Common myeloid progenitor, CD34-positive (primary cell): ENCODE measurements at regions not wholly inside any gene's neighbourhood (a gene's known extent, or its start where the extent isn't known, plus 50 kb on each side); places are given as distances from the start of the nearest gene placed in this dataset.
A peak's percentile ranks its signal among the peaks of the same experiment; 100 is the strongest.

Experiments used
- CTCF ChIA-PET: fragments of 350-600 bp; sonication (Branson Sonifier 250); formaldehyde crosslinking; loops from one replicate; lab custom pipeline; 2021; ENCODE audit warnings: antibody characterized with exemption; lab: Charles Lee
- POLR2A ChIA-PET: fragments of 350-600 bp; sonication (Branson Sonifier 250); formaldehyde crosslinking; loops from one replicate; lab custom pipeline; 2021; ENCODE audit warnings: antibody characterized with exemption; lab: Charles Lee
- DNase-seq, 3 donors: peaks; one replicate each; pipeline versions ENCODE4 v3.0.0 to v3.0.0-alpha.2; 2013
- H3K27ac ChIP-seq, 2 experiments: 1 replicate in 1 of 2; 2 replicates in 1 of 2; pipeline ENCODE4 v1.7.0; 2013; ENCODE audit warnings: inconsistent platforms in 2 of 2, low read length in 2 of 2, mild to moderate bottlenecking in 2 of 2, low read depth in 1 of 2, moderate library complexity in 1 of 2; ENCODE audit not compliant: severe bottlenecking in 2 of 2, insufficient read depth in 1 of 2, poor library complexity in 1 of 2
- H3K27me3 ChIP-seq, 5 experiments: replicated peaks in 2 of 5; 1 replicate in 3 of 5; 2 replicates in 2 of 5; pipeline versions ENCODE4 v1.6.1 to v1.7.0; 2013; ENCODE audit warnings: low read length in 4 of 5, mild to moderate bottlenecking in 2 of 5, moderate library complexity in 2 of 5, inconsistent platforms in 1 of 5; ENCODE audit not compliant: insufficient read depth in 5 of 5, control insufficient read depth in 4 of 5
- H3K36me3 ChIP-seq, 4 experiments: 1 replicate in 2 of 4; 2 replicates in 2 of 4; pipeline versions ENCODE4 v1.6.1 to v1.7.0; 2013; ENCODE audit warnings: low read length in 3 of 4, control low read depth in 1 of 4, mild to moderate bottlenecking in 1 of 4; ENCODE audit not compliant: control insufficient read depth in 4 of 4, insufficient read depth in 4 of 4
- H3K4me1 ChIP-seq, 4 experiments: 1 replicate in 3 of 4; 2 replicates in 1 of 4; pipeline versions ENCODE4 v1.6.1 to v1.7.1; 2013; ENCODE audit warnings: low read length in 3 of 4, mild to moderate bottlenecking in 3 of 4, control low read depth in 1 of 4, inconsistent platforms in 1 of 4, moderate library complexity in 1 of 4; ENCODE audit not compliant: control insufficient read depth in 4 of 4, insufficient read depth in 4 of 4; ENCODE audit errors: control extremely low read depth in 1 of 4
- H3K4me3 ChIP-seq, 7 experiments: 1 replicate in 4 of 7; 2 replicates in 3 of 7; pipeline versions ENCODE4 v1.5.1 to v1.7.0; 2013; ENCODE audit warnings: mild to moderate bottlenecking in 7 of 7, low read length in 6 of 7, moderate library complexity in 6 of 7, inconsistent platforms in 2 of 7, low read depth in 2 of 7, control low read depth in 1 of 7; ENCODE audit not compliant: insufficient read depth in 4 of 7, control insufficient read depth in 1 of 7; ENCODE audit errors: extremely low read depth in 1 of 7
- H3K9me3 ChIP-seq, 5 experiments: 1 replicate in 4 of 5; 2 replicates in 1 of 5; pipeline versions ENCODE4 v1.6.1 to v1.7.1; 2013; ENCODE audit warnings: low read length in 4 of 5, mild to moderate bottlenecking in 2 of 5, inconsistent platforms in 1 of 5, low read depth in 1 of 5, moderate library complexity in 1 of 5; ENCODE audit not compliant: control insufficient read depth in 4 of 5, insufficient read depth in 2 of 5; ENCODE audit errors: control extremely low read depth in 1 of 5
- WGBS: methylation state at CpG from one replicate; pipeline ENCODE4 v1.1.5; 2013; ENCODE audit not compliant: insufficient coverage; 5-methylcytosine and 5-hydroxymethylcytosine counted together

- DNase-seq = no peak
- Histone ChIP-seq H3K27me3 (peaks cover 2 to 22% (median 4%) of the 10 kb centered on the region in 5 experiments), H3K9me3 (no peaks in the 10 kb centered on the region), H3K4me3 (no peak overlapping the region), H3K4me1 (peaks cover 0 to 11% (median 3%) of the 10 kb centered on the region in 4 experiments), H3K36me3 (no peaks in the 10 kb centered on the region), H3K27ac (no peak overlapping the region)
- CTCF ChIA-PET = interaction anchor here (0.7 to 9.6 kb wide), 15 partner anchors 10 to 785 kb away, joined by 3 to 83 read pairs (median 4); no protein-coding TSS in a partner anchor
- POLR2A ChIA-PET = no interaction called here
- 63% methylated on average over 6 of the region's 6 CpGs for WGBS
Measured at GRCh38 chr11:19559746-19560145, 152.9 kb upstream of the NAV2 start.

DNA sequence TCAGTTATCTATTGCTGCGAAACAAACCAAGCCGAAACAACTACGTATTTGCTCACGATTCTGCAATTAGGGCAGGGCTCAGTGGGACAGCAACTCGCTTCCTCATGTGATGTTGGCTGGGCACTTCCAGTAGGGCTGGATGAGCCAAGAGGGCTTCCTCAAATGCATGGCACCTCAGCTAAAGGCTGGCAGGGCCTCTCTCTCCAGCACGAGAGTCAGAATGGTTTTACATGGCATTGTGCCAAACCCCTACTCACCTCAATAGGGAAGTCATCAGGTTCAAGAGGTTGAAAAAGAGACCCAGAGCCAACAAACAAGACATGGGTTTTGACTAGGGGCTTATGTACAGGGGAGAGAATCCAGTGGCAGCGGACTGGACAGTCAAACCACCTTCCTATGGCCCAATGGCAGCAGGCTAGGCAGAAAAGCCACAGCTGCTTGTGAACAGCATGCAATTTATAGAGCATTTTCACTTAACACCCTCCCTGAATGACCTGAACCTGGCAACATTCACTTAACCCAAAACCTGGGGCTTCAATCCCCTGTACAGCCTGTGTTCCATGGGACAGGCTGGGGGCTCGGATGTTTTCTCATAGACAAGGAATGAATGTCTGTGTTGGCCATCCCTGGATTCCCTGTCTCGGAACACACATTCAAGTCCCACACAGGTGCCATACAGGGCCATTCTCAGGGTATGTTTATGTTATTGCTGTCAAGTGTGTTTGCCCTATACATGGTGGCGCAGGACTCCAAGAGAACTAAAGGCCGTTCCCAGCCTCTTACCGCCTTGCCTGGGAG is 154.2 kb upstream of the NAV2 start:
- peak; percentile 38 to 84 (median 81) for DNase-seq
- peaks cover 0 to 7% (median 0%) of the 10 kb centered on the region in 4 experiments for H3K4me1 ChIP-seq
- H3K36me3 ChIP-seq = no peaks in the 10 kb centered on the region
- no peak overlapping the region for H3K4me3 ChIP-seq
- ChIA-PET POLR2A (no interaction called here), CTCF (interaction anchor here (0.7 to 9.6 kb wide), 8 partner anchors 9 to 485 kb away, joined by 3 to 136 read pairs (median 6); no protein-coding TSS in a partner anchor)
- no peaks in the 10 kb centered on the region for H3K9me3 ChIP-seq
- H3K27ac ChIP-seq = no peak overlapping the region
- WGBS = 83% methylated on average over 6 of the region's 12 CpGs
- H3K27me3 ChIP-seq = peaks cover 2 to 20% (median 4%) of the 10 kb centered on the region in 5 experiments

- WGBS = 0% methylated on average over 4 of the region's 7 CpGs
- peak; percentile 51 to 73 (median 64) for DNase-seq
- Histone ChIP-seq H3K27me3 (peaks cover 1 to 20% (median 6%) of the 10 kb centered on the region in 5 experiments), H3K4me1 (peaks cover 0 to 7% (median 0%) of the 10 kb centered on the region in 4 experiments), H3K9me3 (no peaks in the 10 kb centered on the region), H3K27ac (no peak overlapping the region), H3K4me3 (no peak overlapping the region), H3K36me3 (no peaks in the 10 kb centered on the region)
- POLR2A ChIA-PET = no interaction called here
- CTCF ChIA-PET = interaction anchor here (0.6 to 9.6 kb wide), 10 partner anchors 10 to 490 kb away, joined by 3 to 136 read pairs (median 4); no protein-coding TSS in a partner anchor
Measured at GRCh38 chr11:19557720-19558140, 154.9 kb upstream of the NAV2 start.

DNA sequence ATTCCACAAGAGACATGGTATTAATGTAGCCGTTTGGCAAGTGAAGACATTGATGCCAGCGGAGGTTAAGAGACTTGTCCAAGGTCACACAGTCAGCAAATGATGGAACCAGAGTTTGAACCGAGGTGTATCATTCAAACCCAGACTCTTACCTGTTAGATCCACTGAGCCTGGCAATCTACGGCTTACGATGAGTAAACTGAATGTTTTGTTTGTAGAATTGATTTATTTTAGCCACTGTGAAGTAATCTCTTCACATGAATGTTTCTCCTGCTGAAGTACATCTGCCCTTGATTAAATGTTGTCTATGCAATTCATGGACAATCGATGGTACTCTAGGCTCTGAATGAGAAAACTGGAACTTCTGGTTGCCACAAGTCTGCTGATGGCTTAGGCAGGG is 155.5 kb upstream of the NAV2 start:
- no peak for DNase-seq
- ChIA-PET CTCF (interaction anchor here (0.6 to 9.6 kb wide), 13 partner anchors 10 to 489 kb away, joined by 3 to 136 read pairs (median 4); no protein-coding TSS in a partner anchor), POLR2A (no interaction called here)
- H3K4me3 ChIP-seq = no peak overlapping the region
- no peaks in the 10 kb centered on the region for H3K36me3 ChIP-seq
- no peaks in the 10 kb centered on the region for H3K9me3 ChIP-seq
- 89% methylated on average over 6 of the region's 6 CpGs for WGBS
- H3K4me1 ChIP-seq = peaks cover 0 to 7% (median 0%) of the 10 kb centered on the region in 4 experiments
- no peak overlapping the region for H3K27ac ChIP-seq
- peaks cover 0 to 20% (median 4%) of the 10 kb centered on the region in 5 experiments for H3K27me3 ChIP-seq

GRCh38 chr11:19555266-19555665 is 157.4 kb upstream of the NAV2 start:
- H3K9me3 ChIP-seq = no peaks in the 10 kb centered on the region
- H3K27ac ChIP-seq = no peak overlapping the region
- ChIA-PET POLR2A (no interaction called here), CTCF (interaction anchor here (0.6 to 9.6 kb wide), 18 partner anchors 9 to 488 kb away, joined by 3 to 136 read pairs (median 3); no protein-coding TSS in a partner anchor)
- 74% methylated on average over 2 of the region's 3 CpGs for WGBS
- H3K36me3 ChIP-seq = no peaks in the 10 kb centered on the region
- DNase-seq = no peak
- no peak overlapping the region for H3K4me3 ChIP-seq
- H3K4me1 ChIP-seq = peaks cover 0 to 7% (median 0%) of the 10 kb centered on the region in 4 experiments
- H3K27me3 ChIP-seq = peaks cover 0 to 15% (median 4%) of the 10 kb centered on the region in 5 experiments

DNA sequence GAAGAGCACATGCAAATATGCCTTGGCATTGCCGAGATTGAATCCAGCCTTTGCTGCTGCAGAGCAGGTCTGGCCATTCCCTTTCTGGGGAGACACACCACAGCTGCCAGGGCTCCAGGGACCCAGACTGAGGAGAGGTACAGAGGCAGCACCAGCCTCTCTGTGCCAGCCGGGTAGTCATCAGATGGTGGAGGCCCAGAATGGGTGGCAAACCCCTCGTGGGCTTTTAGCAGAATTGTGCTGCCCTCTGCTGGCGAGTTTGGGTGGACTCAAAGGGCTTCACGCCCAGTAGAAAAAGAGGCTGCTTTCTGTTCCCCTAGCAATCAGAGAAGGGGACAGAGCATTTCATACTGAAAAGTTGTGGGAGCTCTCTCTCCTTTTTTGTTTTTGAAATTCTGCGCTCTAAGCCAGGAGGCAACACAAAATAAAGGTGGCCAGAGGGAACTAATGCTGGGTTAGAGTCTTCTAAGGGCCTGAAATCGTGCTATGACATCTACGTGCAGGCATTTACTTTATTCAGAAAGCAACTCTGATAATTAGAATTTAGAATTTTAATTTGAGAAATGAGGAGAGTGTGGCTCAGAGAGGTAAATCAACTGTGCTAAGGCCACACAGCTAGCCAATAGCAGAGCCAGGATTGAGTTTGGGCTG is 158.8 kb upstream of the NAV2 start:
- 41% methylated on average over 7 of the region's 8 CpGs for WGBS
- Histone ChIP-seq H3K36me3 (no peaks in the 10 kb centered on the region), H3K27me3 (peaks cover 0 to 8% (median 3%) of the 10 kb centered on the region in 5 experiments), H3K4me3 (no peak overlapping the region), H3K4me1 (peaks cover 0 to 7% (median 0%) of the 10 kb centered on the region in 4 experiments), H3K9me3 (no peaks in the 10 kb centered on the region), H3K27ac (no peak overlapping the region)
- peak; percentile 69 to 89 (median 84) for DNase-seq
- ChIA-PET CTCF (interaction anchor here (0.9 to 9.6 kb wide), 25 partner anchors 10 to 495 kb away, joined by 3 to 136 read pairs (median 5); partner anchors contain the start of gene MRGPRX2), POLR2A (no interaction called here)
